ENCODE measurements at regions not wholly inside any gene's neighbourhood (a gene's known extent, or its start where the extent isn't known, plus 50 kb on each side); places are given as distances from the start of the nearest gene placed in this dataset.
A peak's percentile ranks its signal among the peaks of the same experiment; 100 is the strongest.

DNA sequence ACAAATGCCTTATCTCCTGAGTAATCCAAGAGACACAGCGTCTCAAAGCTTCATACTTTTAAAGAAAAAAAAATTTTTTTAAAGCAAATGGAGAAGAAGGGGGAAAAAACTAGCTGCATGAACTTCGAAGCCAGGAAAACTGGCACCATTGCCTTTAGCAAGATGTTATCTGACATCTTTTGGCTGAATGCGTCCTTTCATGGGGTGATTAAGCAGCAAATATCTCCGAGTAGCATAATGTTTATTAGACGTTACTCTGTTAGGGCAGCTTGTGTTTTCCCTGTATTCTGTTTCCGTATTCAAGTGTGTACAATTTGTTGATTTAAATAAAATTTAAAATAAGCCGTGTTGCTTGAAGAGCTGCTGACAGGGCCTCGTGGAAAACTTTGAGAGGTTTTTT is 76.5 kb upstream of the TSHZ2 start:
- Histone ChIP-seq H3K9me3 (ENCODE audit: low read length) (0 out of 2 replicates have a peak, but pooled peaks cover 5% of the 10 kb centered on the region), H3K9me2 (ENCODE audit: insufficient read depth, low read length) (no peaks in the 10 kb centered on the region), H3K79me2 (ENCODE audit: insufficient read depth, low read depth, low read length) (no peaks in the 10 kb centered on the region), H3K4me2 (ENCODE audit: low read length) (no peak overlapping the region), H4K20me1 (ENCODE audit: insufficient read depth, low read length) (no peaks in the 10 kb centered on the region), H3K36me3 (ENCODE audit: insufficient read depth, low read length) (no peaks in the 10 kb centered on the region), H2AFZ (ENCODE audit: low read length) (peak overlapping the region; percentile 75; the same call in 1 of the 2 replicates), H3K4me3 (ENCODE audit: low read depth, low read length, poor library complexity, severe bottlenecking) (no peak overlapping the region), H3K4me1 (ENCODE audit: insufficient read depth, low read length, poor library complexity, severe bottlenecking) (peaks cover 4% of the 10 kb centered on the region), H3K27ac (ENCODE audit: low read depth, low read length, poor library complexity, severe bottlenecking) (no peak overlapping the region)
- ChIA-PET CTCF (ENCODE audit: unreplicated experiment) (no interaction called here), POLR2A (interaction anchor here (0.6 to 0.8 kb wide), 4 partner anchors 14 to 767 kb away, joined by 3 read pairs; no protein-coding TSS in a partner anchor)
- intact Hi-C loops (cut with micrococcal nuclease; ENCODE audit: unreplicated experiment) = no loop called here
- DNase-seq (ENCODE audit: low spot score) = no peak
- no peak for TF ChIP-seq EZH2phosphoT487 (IDR thresholded peaks at IDR 0.05; ENCODE audit: borderline replicate concordance, low read depth, low read length)
- TF ChIP-seq, protein P1, sequence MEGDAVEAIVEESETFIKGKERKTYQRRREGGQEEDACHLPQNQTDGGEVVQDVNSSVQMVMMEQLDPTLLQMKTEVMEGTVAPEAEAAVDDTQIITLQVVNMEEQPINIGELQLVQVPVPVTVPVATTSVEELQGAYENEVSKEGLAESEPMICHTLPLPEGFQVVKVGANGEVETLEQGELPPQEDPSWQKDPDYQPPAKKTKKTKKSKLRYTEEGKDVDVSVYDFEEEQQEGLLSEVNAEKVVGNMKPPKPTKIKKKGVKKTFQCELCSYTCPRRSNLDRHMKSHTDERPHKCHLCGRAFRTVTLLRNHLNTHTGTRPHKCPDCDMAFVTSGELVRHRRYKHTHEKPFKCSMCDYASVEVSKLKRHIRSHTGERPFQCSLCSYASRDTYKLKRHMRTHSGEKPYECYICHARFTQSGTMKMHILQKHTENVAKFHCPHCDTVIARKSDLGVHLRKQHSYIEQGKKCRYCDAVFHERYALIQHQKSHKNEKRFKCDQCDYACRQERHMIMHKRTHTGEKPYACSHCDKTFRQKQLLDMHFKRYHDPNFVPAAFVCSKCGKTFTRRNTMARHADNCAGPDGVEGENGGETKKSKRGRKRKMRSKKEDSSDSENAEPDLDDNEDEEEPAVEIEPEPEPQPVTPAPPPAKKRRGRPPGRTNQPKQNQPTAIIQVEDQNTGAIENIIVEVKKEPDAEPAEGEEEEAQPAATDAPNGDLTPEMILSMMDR (conservative IDR thresholded peaks at IDR 0.05; ENCODE audit: low read length) = no peak
- no TSS peak for BruUV-seq (replicated peaks)

DNA sequence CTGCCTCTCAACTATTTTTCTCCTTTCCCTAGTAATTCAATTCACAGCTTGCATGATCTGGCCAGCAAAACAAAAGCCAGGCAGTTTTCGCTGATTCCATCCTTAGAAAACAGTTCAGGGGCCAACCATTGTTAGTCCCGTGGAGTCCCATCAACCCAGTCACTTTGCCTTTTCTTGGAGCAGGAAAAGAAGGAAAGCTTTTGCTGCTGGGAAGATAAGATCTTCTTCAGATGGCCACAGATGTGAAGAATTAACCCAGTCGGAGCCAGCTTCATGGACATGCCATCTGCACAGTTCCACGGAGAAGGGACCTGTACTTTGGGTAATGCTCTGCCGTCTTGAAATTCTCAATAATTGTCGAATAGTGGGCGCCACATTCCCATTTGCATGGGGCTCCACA is 76.9 kb upstream of the TSHZ2 start:
- TF ChIP-seq EZH2phosphoT487 (IDR thresholded peaks at IDR 0.05; ENCODE audit: borderline replicate concordance, low read depth, low read length) = no peak
- TF ChIP-seq, protein P1 (conservative IDR thresholded peaks at IDR 0.05; ENCODE audit: low read length) = no peak
- no peaks in the 10 kb centered on the region for H3K36me3 ChIP-seq (ENCODE audit: insufficient read depth, low read length)
- BruUV-seq (replicated peaks) = no TSS peak
- H2AFZ ChIP-seq (ENCODE audit: low read length) = no peak overlapping the region
- peaks cover 4% of the 10 kb centered on the region for H3K4me1 ChIP-seq (ENCODE audit: insufficient read depth, low read length, poor library complexity, severe bottlenecking)
- POLR2A ChIA-PET = interaction anchor here (0.6 to 0.8 kb wide), 4 partner anchors 14 to 766 kb away, joined by 3 read pairs; no protein-coding TSS in a partner anchor
- intact Hi-C loops (cut with micrococcal nuclease; ENCODE audit: unreplicated experiment) = no loop called here
- no peaks in the 10 kb centered on the region for H3K79me2 ChIP-seq (ENCODE audit: insufficient read depth, low read depth, low read length)
- DNase-seq (ENCODE audit: low spot score) = no peak
- H3K9me3 ChIP-seq (ENCODE audit: low read length) = 0 out of 2 replicates have a peak, but pooled peaks cover 5% of the 10 kb centered on the region
- no peaks in the 10 kb centered on the region for H4K20me1 ChIP-seq (ENCODE audit: insufficient read depth, low read length)
- no peak overlapping the region for H3K27ac ChIP-seq (ENCODE audit: low read depth, low read length, poor library complexity, severe bottlenecking)
- H3K9me2 ChIP-seq (ENCODE audit: insufficient read depth, low read length) = no peaks in the 10 kb centered on the region
- no peak overlapping the region for H3K4me3 ChIP-seq (ENCODE audit: low read depth, low read length, poor library complexity, severe bottlenecking)
- no peak overlapping the region for H3K4me2 ChIP-seq (ENCODE audit: low read length)
- CTCF ChIA-PET (ENCODE audit: unreplicated experiment) = no interaction called here

DNA sequence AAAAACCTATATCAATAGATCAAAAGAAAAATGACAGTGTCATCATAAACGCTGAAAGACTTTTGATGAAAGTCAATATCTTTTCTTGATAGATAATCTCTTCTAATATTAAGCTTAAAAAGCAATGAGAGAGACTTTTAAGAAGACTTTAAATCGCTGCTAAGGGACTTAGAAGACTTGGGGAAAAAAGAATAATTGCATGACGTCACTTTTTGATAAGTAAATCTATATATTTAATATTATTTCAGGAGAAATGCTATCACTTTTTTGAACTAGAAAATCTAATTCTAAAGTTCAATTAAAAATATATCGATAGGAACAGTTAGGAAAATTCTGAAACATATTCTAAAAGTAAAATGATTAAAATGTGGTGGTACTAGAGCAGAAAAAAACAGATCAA is 78.7 kb upstream of the TSHZ2 start:
- intact Hi-C loops (cut with micrococcal nuclease; ENCODE audit: unreplicated experiment) = no loop called here
- BruUV-seq (replicated peaks) = no TSS peak
- ChIA-PET POLR2A (interaction anchor here (0.6 to 2.0 kb wide), 6 partner anchors 13 to 366 kb away, joined by 3 to 4 read pairs (median 3); no protein-coding TSS in a partner anchor), CTCF (ENCODE audit: unreplicated experiment) (no interaction called here)
- H3K79me2 ChIP-seq (ENCODE audit: insufficient read depth, low read depth, low read length) = no peaks in the 10 kb centered on the region
- no peak overlapping the region for H3K4me2 ChIP-seq (ENCODE audit: low read length)
- H4K20me1 ChIP-seq (ENCODE audit: insufficient read depth, low read length) = no peaks in the 10 kb centered on the region
- H3K4me1 ChIP-seq (ENCODE audit: insufficient read depth, low read length, poor library complexity, severe bottlenecking) = peaks cover 4% of the 10 kb centered on the region
- DNase-seq (ENCODE audit: low spot score) = no peak
- no peak for TF ChIP-seq EZH2phosphoT487 (IDR thresholded peaks at IDR 0.05; ENCODE audit: borderline replicate concordance, low read depth, low read length)
- TF ChIP-seq, protein P1 (conservative IDR thresholded peaks at IDR 0.05; ENCODE audit: low read length) = no peak
- H2AFZ ChIP-seq (ENCODE audit: low read length) = no peak overlapping the region
- no peaks in the 10 kb centered on the region for H3K36me3 ChIP-seq (ENCODE audit: insufficient read depth, low read length)
- H3K9me3 ChIP-seq (ENCODE audit: low read length) = 0 out of 2 replicates have a peak, but pooled peaks cover 5% of the 10 kb centered on the region
- H3K27ac ChIP-seq (ENCODE audit: low read depth, low read length, poor library complexity, severe bottlenecking) = no peak overlapping the region
- no peaks in the 10 kb centered on the region for H3K9me2 ChIP-seq (ENCODE audit: insufficient read depth, low read length)
- H3K4me3 ChIP-seq (ENCODE audit: low read depth, low read length, poor library complexity, severe bottlenecking) = no peak overlapping the region
